Ishikawa (cell line): ENCODE measurements at regions not wholly inside any gene's neighbourhood (a gene's known extent, or its start where the extent isn't known, plus 50 kb on each side); places are given as distances from the start of the nearest gene placed in this dataset.

Source experiments
- CEBPB ChIP-seq: IDR thresholded peaks from 2 replicates; pipeline ENCODE4 v1.6.1; 2012
- CREB1 ChIP-seq: IDR thresholded peaks from 2 replicates; pipeline ENCODE4 v1.6.1; 2012; ENCODE audit warnings: low read depth
- EGR1 ChIP-seq: IDR thresholded peaks from 2 replicates; pipeline ENCODE4 v1.6.1; 2012
- EP300 ChIP-seq: IDR thresholded peaks from 2 replicates; pipeline ENCODE4 v1.6.1; 2012; ENCODE audit warnings: borderline replicate concordance
- FOXM1 ChIP-seq: IDR thresholded peaks from 2 replicates; pipeline ENCODE4 v1.6.1; 2012; ENCODE audit warnings: low read depth, borderline replicate concordance
- NFIC ChIP-seq: IDR thresholded peaks from 2 replicates; pipeline ENCODE4 v1.6.1; 2012
- RAD21 ChIP-seq: IDR thresholded peaks from 2 replicates; pipeline ENCODE4 v1.6.1; 2012; ENCODE audit warnings: low read depth
- TAF1 ChIP-seq: IDR thresholded peaks from 2 replicates; pipeline ENCODE4 v1.6.1; 2012; ENCODE audit warnings: low read depth, mild to moderate bottlenecking
- TCF12 ChIP-seq: IDR thresholded peaks from 2 replicates; pipeline ENCODE4 v1.6.1; 2012; ENCODE audit warnings: low read depth
- TEAD4 ChIP-seq: IDR thresholded peaks from 2 replicates; pipeline ENCODE4 v1.6.1; 2012
- YY1 ChIP-seq: IDR thresholded peaks from 2 replicates; pipeline ENCODE4 v1.6.1; 2012; ENCODE audit warnings: low read depth
- ZBTB7A ChIP-seq: IDR thresholded peaks from 2 replicates; pipeline ENCODE4 v1.6.1; 2012; ENCODE audit warnings: low read depth
- TF ChIP-seq, protein P1 (sequence below): IDR thresholded peaks from 2 replicates; pipeline ENCODE4 v1.6.1; 2012
- TF ChIP-seq, protein P2 (sequence below): IDR thresholded peaks from 2 replicates; pipeline ENCODE4 v1.6.1; 2012
- TF ChIP-seq, protein P3 (sequence below): IDR thresholded peaks from 2 replicates; pipeline ENCODE4 v1.6.1; 2012; ENCODE audit warnings: low read depth, mild to moderate bottlenecking

DNA sequence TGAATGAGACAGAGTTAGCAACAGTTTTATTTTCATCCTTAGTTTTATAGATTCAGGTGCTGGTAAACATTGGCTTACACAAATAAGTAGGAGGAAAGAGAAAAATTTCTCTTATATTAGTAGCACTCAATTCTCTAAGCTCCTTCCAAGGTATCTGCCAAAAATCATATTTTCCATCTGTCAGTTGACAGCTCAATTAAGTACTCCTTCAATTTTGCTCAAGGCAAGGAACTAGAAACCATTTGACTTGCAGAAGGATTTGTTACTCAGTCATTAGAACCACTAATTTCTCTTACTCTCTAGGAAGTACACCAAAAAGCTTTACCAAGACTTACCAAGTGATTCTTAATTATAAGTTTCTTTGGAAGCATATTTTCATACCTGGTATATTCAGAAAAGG is 101.4 kb upstream of the ATP8B1 start:
- TF ChIP-seq TEAD4 (no peak), ZBTB7A (no peak), CEBPB (no peak)
- TF ChIP-seq, protein P1, sequence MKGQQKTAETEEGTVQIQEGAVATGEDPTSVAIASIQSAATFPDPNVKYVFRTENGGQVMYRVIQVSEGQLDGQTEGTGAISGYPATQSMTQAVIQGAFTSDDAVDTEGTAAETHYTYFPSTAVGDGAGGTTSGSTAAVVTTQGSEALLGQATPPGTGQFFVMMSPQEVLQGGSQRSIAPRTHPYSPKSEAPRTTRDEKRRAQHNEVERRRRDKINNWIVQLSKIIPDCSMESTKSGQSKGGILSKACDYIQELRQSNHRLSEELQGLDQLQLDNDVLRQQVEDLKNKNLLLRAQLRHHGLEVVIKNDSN: no peak

DNA sequence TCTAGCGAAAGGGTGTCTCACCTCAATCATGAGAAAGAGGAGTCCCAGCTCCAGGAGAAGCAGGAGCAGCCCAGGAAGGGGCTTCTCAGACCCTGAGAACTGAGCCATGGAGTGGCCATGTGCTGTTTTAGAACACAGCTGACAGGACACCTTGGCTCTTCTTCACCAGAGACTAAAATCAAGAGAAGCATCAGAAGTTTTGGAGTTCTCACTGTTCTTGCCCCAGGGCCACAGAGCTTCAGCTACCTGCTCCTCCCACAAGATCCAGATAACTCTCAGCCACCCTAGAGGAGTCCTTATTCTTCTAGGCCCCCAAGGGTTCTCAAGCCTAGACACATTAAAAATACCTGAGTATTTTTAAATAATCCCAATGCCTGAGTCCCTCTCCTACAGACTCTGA is 99.6 kb upstream of the ATP8B1 start:
- TF ChIP-seq TAF1 (no peak), CEBPB (no peak), TCF12 (no peak), RAD21 (no peak), FOXM1 (no peak)
- TF ChIP-seq, protein P1: no peak

DNA sequence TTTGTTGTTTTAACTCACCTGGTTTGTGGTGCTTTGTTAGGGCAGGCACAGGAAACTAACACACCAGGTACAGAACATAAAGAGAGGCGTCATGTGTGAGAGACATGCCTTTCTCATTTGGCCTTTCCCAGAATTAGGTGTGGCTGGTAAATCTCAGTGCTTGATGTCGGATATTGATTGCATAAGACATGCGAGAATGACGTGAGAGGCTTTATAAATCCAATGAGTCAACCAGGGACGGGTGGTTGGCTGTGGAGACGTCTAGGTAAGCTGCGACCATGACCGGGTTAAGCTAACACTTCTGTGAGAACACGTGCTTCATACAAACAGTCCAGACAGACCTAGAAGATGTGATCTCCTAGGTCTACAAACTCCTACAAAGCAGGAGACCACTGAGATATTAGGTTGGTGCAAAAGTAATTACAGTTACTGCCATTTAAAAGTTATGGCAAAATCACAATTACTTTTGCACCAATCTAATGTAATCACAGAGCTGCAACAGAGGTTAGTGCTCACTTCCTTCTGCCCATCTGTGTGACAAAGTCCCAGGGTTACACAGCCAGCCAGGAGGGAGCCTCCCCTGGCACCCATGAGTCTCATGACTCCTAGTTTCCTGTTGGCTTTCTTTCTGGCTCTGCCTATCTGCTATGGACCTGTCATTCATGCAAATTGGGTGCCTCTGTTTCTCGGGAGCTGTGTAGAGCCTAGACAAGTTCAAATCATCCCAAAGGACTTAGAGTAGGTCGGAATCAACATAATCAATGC is 98.9 kb upstream of the ATP8B1 start:
- TF ChIP-seq, protein P2, sequence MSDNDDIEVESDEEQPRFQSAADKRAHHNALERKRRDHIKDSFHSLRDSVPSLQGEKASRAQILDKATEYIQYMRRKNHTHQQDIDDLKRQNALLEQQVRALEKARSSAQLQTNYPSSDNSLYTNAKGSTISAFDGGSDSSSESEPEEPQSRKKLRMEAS: no peak
- no peak for TF ChIP-seq EGR1
- TF ChIP-seq, protein P1: no peak
- TF ChIP-seq RAD21: no peak
- no peak for TF ChIP-seq TEAD4
- no peak for TF ChIP-seq CREB1
- no peak for TF ChIP-seq YY1
- TF ChIP-seq, protein P3, sequence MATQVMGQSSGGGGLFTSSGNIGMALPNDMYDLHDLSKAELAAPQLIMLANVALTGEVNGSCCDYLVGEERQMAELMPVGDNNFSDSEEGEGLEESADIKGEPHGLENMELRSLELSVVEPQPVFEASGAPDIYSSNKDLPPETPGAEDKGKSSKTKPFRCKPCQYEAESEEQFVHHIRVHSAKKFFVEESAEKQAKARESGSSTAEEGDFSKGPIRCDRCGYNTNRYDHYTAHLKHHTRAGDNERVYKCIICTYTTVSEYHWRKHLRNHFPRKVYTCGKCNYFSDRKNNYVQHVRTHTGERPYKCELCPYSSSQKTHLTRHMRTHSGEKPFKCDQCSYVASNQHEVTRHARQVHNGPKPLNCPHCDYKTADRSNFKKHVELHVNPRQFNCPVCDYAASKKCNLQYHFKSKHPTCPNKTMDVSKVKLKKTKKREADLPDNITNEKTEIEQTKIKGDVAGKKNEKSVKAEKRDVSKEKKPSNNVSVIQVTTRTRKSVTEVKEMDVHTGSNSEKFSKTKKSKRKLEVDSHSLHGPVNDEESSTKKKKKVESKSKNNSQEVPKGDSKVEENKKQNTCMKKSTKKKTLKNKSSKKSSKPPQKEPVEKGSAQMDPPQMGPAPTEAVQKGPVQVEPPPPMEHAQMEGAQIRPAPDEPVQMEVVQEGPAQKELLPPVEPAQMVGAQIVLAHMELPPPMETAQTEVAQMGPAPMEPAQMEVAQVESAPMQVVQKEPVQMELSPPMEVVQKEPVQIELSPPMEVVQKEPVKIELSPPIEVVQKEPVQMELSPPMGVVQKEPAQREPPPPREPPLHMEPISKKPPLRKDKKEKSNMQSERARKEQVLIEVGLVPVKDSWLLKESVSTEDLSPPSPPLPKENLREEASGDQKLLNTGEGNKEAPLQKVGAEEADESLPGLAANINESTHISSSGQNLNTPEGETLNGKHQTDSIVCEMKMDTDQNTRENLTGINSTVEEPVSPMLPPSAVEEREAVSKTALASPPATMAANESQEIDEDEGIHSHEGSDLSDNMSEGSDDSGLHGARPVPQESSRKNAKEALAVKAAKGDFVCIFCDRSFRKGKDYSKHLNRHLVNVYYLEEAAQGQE: no peak
- TF ChIP-seq TCF12: no peak
- no peak for TF ChIP-seq NFIC
- no peak for TF ChIP-seq CEBPB
- TF ChIP-seq ZBTB7A: no peak
- no peak for TF ChIP-seq TAF1
- TF ChIP-seq FOXM1: no peak
- TF ChIP-seq EP300: no peak

DNA sequence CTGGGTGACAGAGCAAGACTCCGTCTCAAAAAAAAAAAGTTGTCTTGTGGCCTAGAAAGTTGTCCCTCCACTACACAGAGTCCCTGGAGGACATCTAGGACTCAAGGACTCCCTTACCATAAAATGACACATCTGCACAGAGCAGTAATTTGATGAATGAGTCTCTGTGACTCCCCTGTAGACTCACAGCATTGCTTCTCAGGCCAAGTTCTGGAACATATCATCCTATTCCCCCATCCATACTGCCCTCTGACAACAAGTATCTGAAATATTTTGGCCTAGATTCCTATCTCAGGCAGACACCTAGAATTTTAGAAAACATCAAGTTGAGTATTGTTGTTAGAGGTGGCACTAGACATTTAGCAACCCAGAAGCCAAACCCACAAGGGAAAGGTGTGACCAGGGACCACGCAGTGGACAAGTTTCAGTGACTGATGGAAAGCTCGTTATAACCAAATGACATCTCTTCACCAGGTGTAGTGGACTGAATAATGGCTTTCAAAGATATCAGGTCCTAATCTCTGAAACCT is 97.9 kb upstream of the ATP8B1 start:
- TF ChIP-seq TEAD4 (no peak), TAF1 (no peak), EP300 (no peak), CEBPB (no peak), EGR1 (no peak), CREB1 (no peak), NFIC (no peak)
- TF ChIP-seq, protein P2: no peak
- TF ChIP-seq, protein P3: no peak

DNA sequence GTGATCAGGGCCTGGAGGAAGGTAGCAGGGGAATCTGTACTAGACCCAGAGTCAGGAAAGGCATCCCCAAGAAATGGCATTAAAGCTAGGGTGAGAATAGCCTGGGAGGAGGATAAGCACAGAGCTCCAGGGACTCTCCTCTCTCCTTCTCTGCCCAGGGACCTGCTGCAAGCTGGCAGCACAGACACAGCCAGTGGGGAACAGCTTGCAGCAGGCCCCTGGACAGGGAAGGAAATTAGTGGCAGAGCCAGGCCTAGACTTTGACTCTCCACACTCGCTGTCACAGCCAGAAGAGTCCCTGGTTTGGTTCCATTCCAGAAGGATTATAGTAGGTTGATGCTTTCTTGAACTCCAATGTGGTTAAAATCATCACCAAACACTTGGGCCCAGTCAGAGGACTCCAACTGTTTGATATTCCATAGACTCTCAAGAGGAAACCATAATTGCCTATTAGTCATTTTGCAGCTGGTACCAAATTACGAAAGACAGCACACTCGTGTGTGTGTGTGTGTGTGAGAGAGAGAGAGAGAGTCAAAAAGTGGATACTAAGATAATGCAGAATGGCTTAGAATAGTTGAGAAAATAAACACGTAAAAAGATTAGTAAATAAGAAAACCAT is 95.5 kb upstream of the ATP8B1 start:
- TF ChIP-seq, protein P1: no peak
- no peak for TF ChIP-seq TCF12
- TF ChIP-seq, protein P3: no peak
- TF ChIP-seq RAD21: no peak
- no peak for TF ChIP-seq EP300
- TF ChIP-seq FOXM1: no peak
- TF ChIP-seq CEBPB: no peak
- TF ChIP-seq, protein P2: no peak
- TF ChIP-seq TEAD4: no peak
- TF ChIP-seq YY1: no peak
- no peak for TF ChIP-seq CREB1
- TF ChIP-seq ZBTB7A: no peak
- TF ChIP-seq EGR1: no peak
- TF ChIP-seq TAF1: no peak
- TF ChIP-seq NFIC: no peak
